ENCODE measurements at regions not wholly inside any gene's neighbourhood (a gene's known extent, or its start where the extent isn't known, plus 50 kb on each side); places are given as distances from the start of the nearest gene placed in this dataset.

DNA sequence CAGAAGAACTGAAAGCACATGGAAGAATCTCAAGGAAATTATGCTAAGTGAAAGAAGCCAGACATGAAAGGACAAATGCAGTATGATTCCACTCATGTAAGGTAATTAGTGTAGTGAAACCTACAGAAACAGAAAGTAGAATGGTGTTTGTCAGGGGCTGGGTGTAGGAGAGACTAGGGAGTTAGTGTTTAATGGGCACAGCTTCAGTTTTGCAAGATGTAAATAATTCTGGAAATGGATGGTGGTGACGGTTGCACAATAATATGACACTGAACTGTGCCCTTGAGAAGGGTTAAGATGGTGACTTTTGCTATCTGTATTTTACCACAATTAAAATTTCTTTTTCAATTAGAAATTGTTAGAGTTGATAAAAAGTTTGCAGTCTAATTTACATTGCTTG, 157.3 kb upstream of the ADCY1 start:
- Histone ChIP-seq H3K9me3 (ENCODE audit: control insufficient read depth, low read depth, low read length) (peaks cover under 1% of the 10 kb centered on the region), H4K91ac (ENCODE audit: insufficient read length, low read depth, low read length) (no peak overlapping the region), H4K20me1 (ENCODE audit: control insufficient read depth, insufficient read depth, insufficient read length) (no peaks in the 10 kb centered on the region), H3K27ac (ENCODE audit: insufficient read length, low read depth, low read length) (no peak overlapping the region), H3K79me2 (ENCODE audit: insufficient read depth, low read length) (no peaks in the 10 kb centered on the region), H3K23me2 (ENCODE audit: insufficient read length, low read depth, low read length, poor library complexity, severe bottlenecking) (no peaks in the 10 kb centered on the region), H3T11ph (ENCODE audit: low read length) (no peak overlapping the region), H3K4me2 (ENCODE audit: insufficient read depth, insufficient read length, low read length) (no peak overlapping the region), H2AFZ (ENCODE audit: low read length) (no peak overlapping the region), H2BK20ac (ENCODE audit: low read depth, low read length, poor library complexity, severe bottlenecking) (no peak overlapping the region), H4K8ac (replicated peaks; ENCODE audit: insufficient read length, low read depth, low read length) (no peak overlapping the region), H3K79me1 (ENCODE audit: insufficient read depth, low read depth, low read length, poor library complexity, severe bottlenecking) (no peaks in the 10 kb centered on the region), H2AK5ac (ENCODE audit: insufficient read length, low read length) (no peak overlapping the region), H3K27me3 (ENCODE audit: insufficient read depth, low read length) (no peaks in the 10 kb centered on the region), H3K18ac (ENCODE audit: insufficient read length, low read depth, low read length) (no peak overlapping the region), H2BK15ac (ENCODE audit: low read depth, low read length) (no peak overlapping the region), H3K56ac (ENCODE audit: insufficient read length, low read depth, low read length) (no peak overlapping the region), H2BK5ac (ENCODE audit: insufficient read length, low read length) (no peak overlapping the region), H3K4me1 (ENCODE audit: insufficient read depth, low read length) (no peaks in the 10 kb centered on the region), H3K23ac (ENCODE audit: insufficient read length, low read depth, low read length) (no peak overlapping the region), H3K4ac (ENCODE audit: low read depth, low read length) (no peak overlapping the region), H3K9ac (ENCODE audit: extremely low read depth, insufficient read length, low read length) (no peak overlapping the region), H2BK12ac (ENCODE audit: insufficient read length, low read depth, low read length) (no peak overlapping the region), H2BK120ac (ENCODE audit: low read depth, low read length, poor library complexity, severe bottlenecking) (no peak overlapping the region), H4K5ac (ENCODE audit: insufficient read length, low read depth, low read length) (no peak overlapping the region), H3K14ac (ENCODE audit: insufficient read depth, low read length) (no peak overlapping the region)
- Mint-ChIP-seq H3K27me3 (ENCODE audit: low read depth) (no peaks in the 10 kb centered on the region), H3K9me3 (peaks cover 0 to 4% of the 10 kb centered on the region in 2 experiments; a peak in 3 of 5 replicates), H3K4me1 (no peaks in the 10 kb centered on the region), H3K27ac (no peak overlapping the region), H3K36me3 (ENCODE audit: insufficient read depth in 1 of 3, low read depth in 3 of 3) (peaks cover 0 to 2% (median 0%) of the 10 kb centered on the region in 3 experiments; a peak in 2 of 7 replicates), H3K4me3 (no peak overlapping the region)
- TF ChIP-seq, protein P1, sequence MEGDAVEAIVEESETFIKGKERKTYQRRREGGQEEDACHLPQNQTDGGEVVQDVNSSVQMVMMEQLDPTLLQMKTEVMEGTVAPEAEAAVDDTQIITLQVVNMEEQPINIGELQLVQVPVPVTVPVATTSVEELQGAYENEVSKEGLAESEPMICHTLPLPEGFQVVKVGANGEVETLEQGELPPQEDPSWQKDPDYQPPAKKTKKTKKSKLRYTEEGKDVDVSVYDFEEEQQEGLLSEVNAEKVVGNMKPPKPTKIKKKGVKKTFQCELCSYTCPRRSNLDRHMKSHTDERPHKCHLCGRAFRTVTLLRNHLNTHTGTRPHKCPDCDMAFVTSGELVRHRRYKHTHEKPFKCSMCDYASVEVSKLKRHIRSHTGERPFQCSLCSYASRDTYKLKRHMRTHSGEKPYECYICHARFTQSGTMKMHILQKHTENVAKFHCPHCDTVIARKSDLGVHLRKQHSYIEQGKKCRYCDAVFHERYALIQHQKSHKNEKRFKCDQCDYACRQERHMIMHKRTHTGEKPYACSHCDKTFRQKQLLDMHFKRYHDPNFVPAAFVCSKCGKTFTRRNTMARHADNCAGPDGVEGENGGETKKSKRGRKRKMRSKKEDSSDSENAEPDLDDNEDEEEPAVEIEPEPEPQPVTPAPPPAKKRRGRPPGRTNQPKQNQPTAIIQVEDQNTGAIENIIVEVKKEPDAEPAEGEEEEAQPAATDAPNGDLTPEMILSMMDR (conservative IDR thresholded peaks at IDR 0.05), result no peak
- no peak for DNase-seq
- WGBS (ENCODE audit: extremely low coverage, insufficient read length, low lambda C conversion rate), result no CpG with 5 or more reads among the region's 1 CpG
